Mesodermal cell (in vitro differentiated cells): ENCODE measurements at regions not wholly inside any gene's neighbourhood (a gene's known extent, or its start where the extent isn't known, plus 50 kb on each side); places are given as distances from the start of the nearest gene placed in this dataset.
"Not testable (repeated sequence)": the region's sequence is repeated elsewhere in the genome, so short reads cannot be mapped to it uniquely, and the experiment has no call there.

ENCODE experiments used
- H3K27ac ChIP-seq: 2 replicates; pipeline ENCODE4 v1.7.0; 2013; ENCODE audit warnings: mild to moderate bottlenecking, low read depth, low read length, moderate library complexity; ENCODE audit not compliant: severe bottlenecking
- H3K36me3 ChIP-seq: 2 replicates; pipeline ENCODE4 v1.7.1; 2013; ENCODE audit warnings: mild to moderate bottlenecking, low read length, moderate library complexity; ENCODE audit not compliant: control insufficient read depth, insufficient read depth
- H3K4me1 ChIP-seq: one replicate; pipeline ENCODE4 v1.7.1; 2013; ENCODE audit warnings: mild to moderate bottlenecking, low read length; ENCODE audit not compliant: insufficient read depth, control insufficient read depth, poor library complexity, severe bottlenecking
- H3K4me3 ChIP-seq: 2 replicates; pipeline ENCODE4 v1.7.0; 2013; ENCODE audit warnings: low read length, control low read depth, mild to moderate bottlenecking; ENCODE audit not compliant: insufficient read depth, poor library complexity, severe bottlenecking; ENCODE audit errors: extremely low read depth
- H3K9me3 ChIP-seq: 2 replicates; pipeline ENCODE4 v1.7.1; 2013; ENCODE audit warnings: mild to moderate bottlenecking, low read length, moderate library complexity; ENCODE audit not compliant: control insufficient read depth
- WGBS, 2 experiments: methylation state at CpG; one replicate each; pipeline ENCODE4 v1.1.5; 2013; ENCODE audit warnings: missing lambda C conversion rate in 2 of 2; ENCODE audit not compliant: insufficient coverage in 2 of 2; 5-methylcytosine and 5-hydroxymethylcytosine counted together

GRCh38 chr5:168140241-168140640 is 151.2 kb upstream of the WWC1 start:
- WGBS, 2 experiments = 94 to 95% methylated on average over 6 of the region's 6 CpGs
- no peaks in the 10 kb centered on the region for H3K36me3 ChIP-seq

GRCh38 chr5:168142402-168142801 is 149.0 kb upstream of the WWC1 start:
- Histone ChIP-seq H3K9me3 (no peaks in the 10 kb centered on the region), H3K36me3 (no peaks in the 10 kb centered on the region), H3K4me3 (no peak overlapping the region), H3K4me1 (no peaks in the 10 kb centered on the region), H3K27ac (no peak overlapping the region)
- 100% methylated on average over 1 of the region's 2 CpGs; no CpG with 5 or more reads in 1 of the 2 experiments for WGBS, 2 experiments

More at GRCh38 chr5:168140241-168140640, 151.2 kb upstream of the WWC1 start:
- Histone ChIP-seq H3K27ac (no peak overlapping the region), H3K4me3 (no peak overlapping the region), H3K4me1 (no peaks in the 10 kb centered on the region), H3K9me3 (no peaks in the 10 kb centered on the region)

- 85% methylated on average over 2 of the region's 7 CpGs; no CpG with 5 or more reads in 1 of the 2 experiments for WGBS, 2 experiments
- not testable (repeated sequence) for H3K27ac ChIP-seq, H3K9me3 ChIP-seq, H3K4me3 ChIP-seq, H3K4me1 ChIP-seq, H3K36me3 ChIP-seq
Measured at GRCh38 chr5:168143521-168143920, 147.9 kb upstream of the WWC1 start.

- no peaks in the 10 kb centered on the region for H3K36me3 ChIP-seq
- no peaks in the 10 kb centered on the region for H3K4me1 ChIP-seq
- no peak overlapping the region for H3K4me3 ChIP-seq
- WGBS, 2 experiments = 90 to 96% methylated on average over 5 of the region's 8 CpGs
- no peaks in the 10 kb centered on the region for H3K9me3 ChIP-seq
- no peak overlapping the region for H3K27ac ChIP-seq
Measured at GRCh38 chr5:168147106-168147505, 144.3 kb upstream of the WWC1 start.

- Histone ChIP-seq H3K9me3 (no peaks in the 10 kb centered on the region), H3K4me1 (peaks cover 3% of the 10 kb centered on the region), H3K4me3 (no peak overlapping the region), H3K36me3 (no peaks in the 10 kb centered on the region), H3K27ac (no peak overlapping the region)
- 89 to 93% methylated on average over 7 to 9 of the region's 10 CpGs for WGBS, 2 experiments
Measured at GRCh38 chr5:168147568-168148360, 143.7 kb upstream of the WWC1 start.

GRCh38 chr5:168151041-168151440 is 140.4 kb upstream of the WWC1 start:
- Histone ChIP-seq H3K36me3 (no peaks in the 10 kb centered on the region), H3K4me1 (peaks cover 15% of the 10 kb centered on the region), H3K9me3 (no peaks in the 10 kb centered on the region), H3K4me3 (no peak overlapping the region), H3K27ac (no peak overlapping the region)
- WGBS, 2 experiments = 93 to 95% methylated on average over 4 of the region's 6 CpGs

GRCh38 chr5:168152660-168153059 is 138.8 kb upstream of the WWC1 start:
- Histone ChIP-seq H3K4me1 (peaks cover 15% of the 10 kb centered on the region), H3K27ac (peak overlapping the region; percentile 39)
- 100% methylated on average over 2 of the region's 3 CpGs; no CpG with 5 or more reads in 1 of the 2 experiments for WGBS, 2 experiments

GRCh38 chr5:168153263-168153875 is 138.1 kb upstream of the WWC1 start:
- Histone ChIP-seq H3K36me3 (no peaks in the 10 kb centered on the region), H3K4me1 (peaks cover 15% of the 10 kb centered on the region), H3K9me3 (no peaks in the 10 kb centered on the region), H3K4me3 (no peak overlapping the region), H3K27ac (peak overlapping the region; percentile 68)
- WGBS, 2 experiments = 81 to 84% methylated on average over 7 of the region's 7 CpGs

More at GRCh38 chr5:168152660-168153059, 138.8 kb upstream of the WWC1 start:
- H3K4me3 ChIP-seq = no peak overlapping the region
- H3K9me3 ChIP-seq = no peaks in the 10 kb centered on the region
- H3K36me3 ChIP-seq = no peaks in the 10 kb centered on the region

GRCh38 chr5:168153876-168154270 is 137.6 kb upstream of the WWC1 start:
- H3K9me3 ChIP-seq = no peaks in the 10 kb centered on the region
- H3K4me3 ChIP-seq = no peak overlapping the region
- no peaks in the 10 kb centered on the region for H3K36me3 ChIP-seq
- WGBS, 2 experiments = 86 to 96% methylated on average over 3 to 5 of the region's 6 CpGs
- H3K27ac ChIP-seq = peak overlapping the region; percentile 68
- peaks cover 15% of the 10 kb centered on the region for H3K4me1 ChIP-seq

- Histone ChIP-seq H3K36me3 (no peaks in the 10 kb centered on the region), H3K4me1 (peaks cover 15% of the 10 kb centered on the region), H3K4me3 (no peak overlapping the region), H3K9me3 (no peaks in the 10 kb centered on the region), H3K27ac (no peak overlapping the region)
- WGBS, 2 experiments = no CpG with 5 or more reads among the region's 2 CpGs
Measured at GRCh38 chr5:168155585-168155984, 135.9 kb upstream of the WWC1 start.

GRCh38 chr5:168156170-168156569 is 135.3 kb upstream of the WWC1 start:
- Histone ChIP-seq H3K4me1 (peaks cover 15% of the 10 kb centered on the region), H3K27ac (no peak overlapping the region), H3K4me3 (no peak overlapping the region), H3K9me3 (no peaks in the 10 kb centered on the region), H3K36me3 (no peaks in the 10 kb centered on the region)
- no CpG with 5 or more reads among the region's 1 CpG for WGBS, 2 experiments
